A549 (cell line): ENCODE measurements at regions not wholly inside any gene's neighbourhood (a gene's known extent, or its start where the extent isn't known, plus 50 kb on each side); places are given as distances from the start of the nearest gene placed in this dataset.

ENCODE experiments used
- ESRRA ChIP-seq: fragments of 150-350 bp; IDR thresholded peaks from 2 replicates; pipeline ENCODE4 v1.6.1; 2014; ENCODE audit warnings: mild to moderate bottlenecking, low read length, borderline replicate concordance
- TF ChIP-seq, protein P1 (sequence below): fragments of 200-600 bp; sonication (generic); IDR thresholded peaks from 2 replicates; pipeline ENCODE4 v1.6.1; 2016; ENCODE audit warnings: antibody characterized with exemption, mild to moderate bottlenecking, moderate library complexity

DNA sequence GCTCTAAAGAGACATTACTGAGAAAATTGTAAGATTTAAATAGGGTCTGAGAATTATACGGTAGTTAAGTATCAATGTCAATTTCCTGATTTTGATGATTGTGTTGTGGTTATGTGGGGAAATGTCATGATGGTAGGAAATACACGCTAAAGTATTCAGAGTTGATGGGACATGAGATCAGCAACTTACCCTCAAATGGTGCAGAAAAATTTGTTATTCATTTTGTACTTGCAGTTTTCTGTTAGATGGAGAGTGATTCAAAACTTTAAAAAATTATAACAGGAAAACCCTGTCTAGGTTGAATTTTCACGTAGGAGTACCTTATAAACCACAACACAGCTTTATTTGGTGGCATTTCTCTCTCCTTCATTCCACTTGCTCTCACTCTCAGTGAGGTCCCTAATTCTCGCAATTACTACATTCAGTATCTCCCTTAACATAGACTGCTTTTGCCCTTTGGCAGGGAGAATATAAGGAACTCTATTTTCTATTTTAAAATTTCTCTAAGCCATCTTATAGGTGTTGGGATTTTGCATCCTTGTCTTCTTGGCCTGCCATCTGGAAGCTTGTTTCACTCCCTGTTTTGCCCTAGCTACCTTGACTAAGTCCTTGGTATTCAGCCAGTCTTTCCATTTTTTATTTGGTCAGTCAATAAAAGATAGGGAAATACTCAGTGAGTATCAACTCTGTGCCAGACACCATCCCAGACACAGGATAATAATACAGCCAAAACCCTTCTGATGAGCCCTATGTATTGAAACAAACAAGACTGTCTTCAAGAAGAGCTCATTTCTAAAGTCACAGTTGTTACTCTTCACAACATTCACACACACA, 550.6 kb upstream of the ACVR2A start:
- TF ChIP-seq ESRRA, result no peak
- TF ChIP-seq, protein P1, sequence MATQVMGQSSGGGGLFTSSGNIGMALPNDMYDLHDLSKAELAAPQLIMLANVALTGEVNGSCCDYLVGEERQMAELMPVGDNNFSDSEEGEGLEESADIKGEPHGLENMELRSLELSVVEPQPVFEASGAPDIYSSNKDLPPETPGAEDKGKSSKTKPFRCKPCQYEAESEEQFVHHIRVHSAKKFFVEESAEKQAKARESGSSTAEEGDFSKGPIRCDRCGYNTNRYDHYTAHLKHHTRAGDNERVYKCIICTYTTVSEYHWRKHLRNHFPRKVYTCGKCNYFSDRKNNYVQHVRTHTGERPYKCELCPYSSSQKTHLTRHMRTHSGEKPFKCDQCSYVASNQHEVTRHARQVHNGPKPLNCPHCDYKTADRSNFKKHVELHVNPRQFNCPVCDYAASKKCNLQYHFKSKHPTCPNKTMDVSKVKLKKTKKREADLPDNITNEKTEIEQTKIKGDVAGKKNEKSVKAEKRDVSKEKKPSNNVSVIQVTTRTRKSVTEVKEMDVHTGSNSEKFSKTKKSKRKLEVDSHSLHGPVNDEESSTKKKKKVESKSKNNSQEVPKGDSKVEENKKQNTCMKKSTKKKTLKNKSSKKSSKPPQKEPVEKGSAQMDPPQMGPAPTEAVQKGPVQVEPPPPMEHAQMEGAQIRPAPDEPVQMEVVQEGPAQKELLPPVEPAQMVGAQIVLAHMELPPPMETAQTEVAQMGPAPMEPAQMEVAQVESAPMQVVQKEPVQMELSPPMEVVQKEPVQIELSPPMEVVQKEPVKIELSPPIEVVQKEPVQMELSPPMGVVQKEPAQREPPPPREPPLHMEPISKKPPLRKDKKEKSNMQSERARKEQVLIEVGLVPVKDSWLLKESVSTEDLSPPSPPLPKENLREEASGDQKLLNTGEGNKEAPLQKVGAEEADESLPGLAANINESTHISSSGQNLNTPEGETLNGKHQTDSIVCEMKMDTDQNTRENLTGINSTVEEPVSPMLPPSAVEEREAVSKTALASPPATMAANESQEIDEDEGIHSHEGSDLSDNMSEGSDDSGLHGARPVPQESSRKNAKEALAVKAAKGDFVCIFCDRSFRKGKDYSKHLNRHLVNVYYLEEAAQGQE, result no peak
